ENCODE measurements at regions not wholly inside any gene's neighbourhood (a gene's known extent, or its start where the extent isn't known, plus 50 kb on each side); places are given as distances from the start of the nearest gene placed in this dataset.
"Not testable (repeated sequence)": the region's sequence is repeated elsewhere in the genome, so short reads cannot be mapped to it uniquely, and the experiment has no call there.

DNA sequence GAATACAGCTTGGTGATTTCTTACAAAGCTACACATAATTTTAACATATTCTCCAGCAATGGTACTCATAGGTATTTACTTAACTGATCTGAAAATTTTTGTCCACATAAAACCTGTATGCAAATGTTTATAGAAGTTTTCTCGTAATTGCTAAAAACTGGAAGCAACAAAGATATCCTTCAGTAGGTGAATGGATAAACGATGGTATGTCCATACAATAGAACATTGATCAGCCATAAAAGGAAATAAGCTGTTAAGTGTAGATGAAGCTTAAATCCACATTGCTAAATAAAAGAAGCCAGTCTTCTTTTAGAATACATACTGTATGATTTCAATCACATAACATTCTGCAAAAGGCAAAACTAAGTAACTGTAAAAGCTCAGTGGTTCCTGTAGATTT is 224.8 kb upstream of the DPYD start:
- no peak for DNase-seq (ENCODE audit: extremely low read depth in 1 of 2, low read depth in 1 of 2)

DNA sequence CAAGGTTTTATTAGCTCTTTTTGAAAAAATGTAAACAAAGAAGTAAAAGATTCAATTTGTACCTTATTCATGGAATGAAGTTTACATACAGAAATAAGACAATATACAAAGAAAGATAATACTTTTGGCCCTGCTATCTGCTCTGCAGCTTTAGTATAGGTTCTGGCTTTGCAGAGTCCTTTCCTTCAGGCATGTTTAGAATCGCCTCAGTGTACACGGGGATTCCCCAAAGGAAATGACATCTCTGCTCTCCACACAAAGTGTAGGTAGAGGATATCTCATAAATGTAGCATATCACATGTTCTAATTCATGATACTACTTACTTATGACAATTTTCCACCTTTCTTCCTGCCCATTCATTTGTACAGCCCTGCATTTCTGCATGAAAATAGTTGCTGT is 222.6 kb upstream of the DPYD start:
- DNase-seq (ENCODE audit: extremely low read depth in 1 of 2, low read depth in 1 of 2): no peak

DNA sequence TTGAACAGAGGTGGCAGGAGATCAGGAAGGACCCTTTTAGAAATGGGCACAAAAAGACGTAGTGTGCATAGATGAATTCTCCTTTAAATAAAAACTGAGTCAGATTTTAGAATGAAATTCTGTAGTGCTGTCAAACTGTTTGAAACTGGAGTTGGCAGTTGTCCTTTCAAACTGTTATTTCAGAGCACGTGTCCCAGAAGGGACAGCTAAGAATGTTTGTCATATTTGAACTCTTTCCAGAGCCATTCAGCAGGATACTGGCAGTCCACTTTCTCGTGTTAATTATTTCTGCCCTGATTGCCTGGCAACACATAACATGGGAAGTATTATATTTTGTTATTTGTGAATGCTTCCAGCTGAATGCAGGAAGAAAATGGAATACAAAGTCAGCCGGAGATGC is 212.3 kb upstream of the DPYD start:
- no peak for DNase-seq (ENCODE audit: extremely low read depth in 1 of 2, low read depth in 1 of 2)

DNA sequence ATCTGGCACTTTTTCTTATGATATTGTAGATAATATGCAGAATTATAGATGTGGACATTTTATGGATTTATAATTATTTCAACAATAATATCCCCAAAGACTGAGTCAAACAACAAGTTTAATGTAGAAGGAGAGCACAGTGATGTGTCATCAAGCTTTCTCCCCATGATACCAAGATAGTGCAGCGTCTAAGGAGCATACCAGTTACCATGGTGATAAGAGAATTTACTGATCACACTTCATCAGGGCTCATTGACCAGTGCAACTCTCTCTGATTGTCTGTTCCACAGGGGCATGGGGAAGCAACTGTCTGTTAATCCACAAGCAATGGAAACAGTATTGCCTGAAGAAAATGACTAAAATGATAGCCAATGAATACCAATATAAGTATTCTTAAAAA is 209.6 kb upstream of the DPYD start:
- no peak for DNase-seq (ENCODE audit: extremely low read depth in 1 of 2, low read depth in 1 of 2)

DNA sequence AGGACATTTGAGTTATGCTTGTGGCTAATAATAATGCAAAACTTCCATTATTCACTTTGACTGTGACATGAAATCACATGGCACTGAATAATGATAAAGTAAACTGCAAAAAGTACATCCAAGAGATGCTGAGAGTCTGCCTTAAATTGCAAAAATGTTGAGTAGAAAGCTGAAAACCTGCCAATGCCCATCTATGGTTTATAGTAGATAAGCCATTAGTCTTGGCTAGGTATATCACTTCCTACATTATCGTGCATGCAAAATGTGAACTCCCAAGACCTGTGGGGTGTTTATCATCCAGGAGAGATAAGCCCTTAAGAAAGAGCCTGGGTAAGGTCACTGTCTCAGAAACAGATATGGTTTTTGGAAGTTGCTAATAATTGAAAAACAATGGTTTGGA is 208.7 kb upstream of the DPYD start:
- no peak for DNase-seq (ENCODE audit: extremely low read depth in 1 of 2, low read depth in 1 of 2)

DNA sequence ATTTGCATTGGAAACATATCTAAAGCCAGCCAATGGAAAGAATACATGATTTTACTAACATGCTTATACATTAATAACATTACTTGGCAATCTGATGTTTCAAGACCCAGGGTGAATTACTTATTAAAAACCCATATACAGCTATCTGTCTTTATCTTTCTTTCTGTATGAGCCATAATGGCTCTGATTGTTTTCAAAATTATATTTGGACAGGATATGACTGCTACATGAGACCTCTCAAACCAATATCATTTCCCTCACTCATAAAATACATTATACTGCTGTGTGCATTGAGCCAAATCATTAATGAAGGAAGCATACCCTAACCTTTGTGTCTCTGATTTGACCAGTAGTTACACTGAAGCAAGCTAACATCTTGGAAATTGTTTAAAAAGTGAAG is 205.9 kb upstream of the DPYD start:
- DNase-seq (ENCODE audit: extremely low read depth in 1 of 2, low read depth in 1 of 2): no peak

DNA sequence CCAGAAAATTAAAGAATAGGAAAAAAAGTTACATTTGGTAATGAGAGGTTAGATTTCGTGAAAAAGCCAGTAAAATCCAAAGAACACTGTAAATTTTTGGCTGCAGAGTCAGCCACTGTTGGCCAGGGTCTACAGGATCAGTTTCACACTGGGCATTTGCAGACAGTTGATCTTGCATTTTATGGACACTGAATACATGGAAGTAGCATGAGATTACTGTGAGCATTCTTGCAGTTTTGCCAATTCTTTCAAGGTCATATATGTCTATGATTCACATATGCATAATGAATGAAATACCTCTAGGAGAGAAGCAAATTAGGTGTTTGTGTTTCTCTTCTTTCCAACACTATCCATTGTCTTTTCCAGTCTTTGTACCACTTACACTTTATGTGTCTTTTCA is 200.8 kb upstream of the DPYD start:
- DNase-seq (ENCODE audit: extremely low read depth in 1 of 2, low read depth in 1 of 2): no peak

DNA sequence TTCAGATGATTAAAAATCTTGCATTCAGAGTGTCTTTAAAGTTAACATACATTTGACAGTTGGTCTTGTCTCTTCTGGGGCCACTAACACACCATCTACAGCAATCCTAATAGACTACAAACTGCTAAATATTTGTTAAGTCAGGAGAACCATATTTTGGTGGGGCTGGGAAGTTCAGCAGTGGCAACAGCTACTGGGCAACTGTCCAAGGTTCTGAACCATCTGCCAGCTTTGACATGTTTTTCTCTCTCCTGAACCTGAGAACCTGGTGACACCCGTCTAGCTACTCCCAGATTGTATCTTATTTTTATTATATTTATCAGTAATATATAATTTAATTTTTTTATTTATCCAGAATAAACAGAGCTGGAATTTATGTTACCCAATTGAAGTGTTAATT is 199.0 kb upstream of the DPYD start:
- DNase-seq (ENCODE audit: extremely low read depth in 1 of 2, low read depth in 1 of 2): no peak

DNA sequence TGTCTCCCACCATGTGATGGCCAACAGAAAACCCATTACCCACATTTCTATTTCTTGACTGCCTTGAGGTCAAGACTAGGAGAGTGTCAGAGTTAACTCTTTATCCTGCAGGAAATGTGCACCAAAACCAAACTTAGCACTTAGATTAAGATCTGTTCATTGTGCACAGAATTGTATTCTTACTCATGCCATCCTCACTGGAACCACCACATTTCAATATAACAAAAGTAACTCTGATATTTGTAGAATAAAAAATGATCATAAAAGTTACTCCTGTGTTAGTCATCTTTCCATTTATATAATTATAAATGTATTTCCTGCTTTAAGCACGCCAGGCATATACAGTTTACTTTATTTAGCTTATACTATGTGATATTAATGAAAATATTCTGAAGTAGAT is 193.0 kb upstream of the DPYD start:
- no peak for DNase-seq (ENCODE audit: extremely low read depth in 1 of 2, low read depth in 1 of 2)

DNA sequence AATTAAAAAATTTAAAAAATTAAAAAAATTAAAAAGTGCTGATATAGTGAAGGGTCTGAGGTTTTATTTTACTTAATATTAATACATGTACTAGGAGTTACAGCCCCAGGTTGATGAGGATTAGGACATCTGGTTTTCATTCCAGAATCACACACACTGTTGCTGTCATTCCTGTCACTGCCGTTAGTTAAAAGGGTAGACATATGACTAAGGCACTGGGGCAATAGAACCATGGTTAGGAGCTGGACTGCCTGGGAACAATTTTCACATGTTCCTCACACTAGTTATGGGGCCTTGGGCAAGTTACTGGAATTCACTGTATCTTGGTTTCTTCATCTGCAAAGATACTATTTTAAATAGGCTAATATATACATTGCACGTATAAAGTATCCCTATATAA is 191.8 kb upstream of the DPYD start:
- no peak for DNase-seq (ENCODE audit: extremely low read depth in 1 of 2, low read depth in 1 of 2)

DNA sequence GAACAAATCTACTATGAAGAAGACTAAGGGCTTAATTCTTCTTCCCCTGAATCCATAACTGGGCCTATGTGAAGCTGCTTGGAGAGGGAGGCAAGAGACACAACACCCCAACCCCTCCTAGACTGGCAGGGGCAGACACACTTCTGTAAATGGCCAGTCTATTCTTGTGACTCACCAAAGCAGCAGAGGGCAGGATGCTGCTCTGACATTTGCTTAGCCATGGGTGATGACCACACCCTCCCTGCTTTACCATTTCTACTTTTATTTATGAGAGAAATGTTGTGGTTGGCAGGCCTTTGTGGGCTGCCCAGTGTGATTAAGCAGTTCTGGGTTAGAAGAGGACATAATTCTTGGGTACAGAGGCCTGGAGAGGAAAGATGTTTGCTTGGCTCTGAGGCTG is 189.8 kb upstream of the DPYD start:
- no peak for DNase-seq (ENCODE audit: extremely low read depth in 1 of 2, low read depth in 1 of 2)

DNA sequence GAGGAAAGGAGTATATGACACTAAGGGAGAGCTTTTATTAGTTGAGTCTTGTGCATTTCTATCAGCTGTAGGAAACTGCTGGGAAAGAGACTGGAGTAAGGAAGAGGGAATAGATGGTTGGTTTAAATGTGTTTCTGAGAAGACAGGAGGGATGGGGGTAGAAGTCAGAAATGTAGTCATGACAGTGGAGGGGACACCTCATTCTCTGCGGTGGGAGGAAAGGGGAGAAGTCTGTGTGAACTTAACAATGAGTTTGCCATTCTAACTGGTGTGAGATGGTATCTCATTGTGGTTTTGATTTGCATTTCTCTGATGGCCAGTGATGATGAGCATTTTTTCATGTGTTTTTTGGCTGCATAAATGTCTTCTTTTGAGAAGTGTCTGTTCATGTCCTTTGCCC is 187.5 kb upstream of the DPYD start:
- DNase-seq (ENCODE audit: extremely low read depth in 1 of 2, low read depth in 1 of 2): not testable (repeated sequence)

DNA sequence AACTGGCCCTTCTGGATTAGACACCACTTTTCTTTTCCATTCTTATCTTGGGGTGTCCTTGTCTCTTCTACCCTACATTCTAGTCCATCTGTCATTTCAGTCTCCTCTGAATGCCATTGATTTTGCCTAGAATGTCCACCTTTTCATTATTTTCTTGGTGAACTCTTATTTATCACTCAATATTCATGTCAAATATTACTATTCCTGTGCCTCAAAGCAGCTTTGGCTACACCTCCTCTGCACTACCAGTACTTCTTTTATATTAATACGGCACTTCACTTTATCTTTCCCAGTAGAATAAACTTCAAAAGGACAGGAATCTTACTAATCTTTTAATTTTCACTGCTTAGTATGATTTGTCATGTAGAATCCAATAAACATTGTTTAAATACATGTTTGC is 186.4 kb upstream of the DPYD start:
- no peak for DNase-seq (ENCODE audit: extremely low read depth in 1 of 2, low read depth in 1 of 2)

DNA sequence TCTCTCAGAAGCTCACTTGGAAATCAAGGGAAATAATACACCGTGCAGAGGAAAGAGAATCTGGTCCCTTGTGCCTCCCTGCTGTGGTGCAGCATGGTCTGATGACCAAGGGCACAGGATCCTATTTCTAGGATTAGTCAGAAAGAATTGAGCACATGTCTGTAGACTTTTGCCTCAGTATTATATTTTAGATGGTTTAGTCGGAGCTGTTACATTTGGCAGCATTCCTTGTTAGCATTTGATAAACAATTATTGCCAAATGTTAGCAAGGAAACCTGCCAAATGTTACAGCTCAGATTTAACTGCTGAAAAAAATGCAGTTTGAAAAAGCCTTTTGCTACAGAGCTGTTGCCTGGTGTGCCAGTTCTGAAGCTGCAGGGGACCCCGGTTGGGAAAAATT is 183.5 kb upstream of the DPYD start:
- DNase-seq (ENCODE audit: extremely low read depth in 1 of 2, low read depth in 1 of 2): no peak

DNA sequence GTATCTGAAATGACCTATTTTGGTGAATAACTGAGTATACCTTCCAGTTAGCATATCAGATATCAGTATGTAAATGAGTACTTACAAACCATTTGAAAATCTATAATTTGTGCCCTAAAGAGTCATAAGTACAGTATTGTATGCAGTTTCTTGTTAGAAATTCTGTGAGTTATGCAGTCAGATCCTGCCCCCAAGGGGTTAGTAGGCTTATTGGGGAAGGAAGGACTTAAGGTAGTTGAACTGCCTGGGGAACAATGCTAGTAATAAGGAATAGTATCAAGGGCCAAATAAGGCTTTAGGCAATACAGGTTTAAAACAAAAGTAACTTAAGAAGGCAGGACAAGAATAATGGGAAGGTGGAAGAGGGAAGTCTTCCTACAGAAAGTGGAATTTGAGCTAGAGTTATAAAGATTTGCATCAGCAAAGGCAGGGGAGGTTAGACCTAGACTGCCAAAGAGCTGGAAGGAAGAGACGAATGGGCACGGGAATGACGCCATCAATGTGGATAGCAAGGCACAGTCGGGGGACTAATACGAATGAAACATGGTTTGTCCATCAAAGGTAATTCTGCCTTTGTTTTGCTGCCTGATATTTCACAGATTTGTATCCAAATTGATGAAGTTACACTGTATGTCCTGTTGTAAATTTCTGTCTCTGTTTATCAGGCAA is 182.9 kb upstream of the DPYD start:
- no peak for DNase-seq (ENCODE audit: extremely low read depth in 1 of 2, low read depth in 1 of 2)

DNA sequence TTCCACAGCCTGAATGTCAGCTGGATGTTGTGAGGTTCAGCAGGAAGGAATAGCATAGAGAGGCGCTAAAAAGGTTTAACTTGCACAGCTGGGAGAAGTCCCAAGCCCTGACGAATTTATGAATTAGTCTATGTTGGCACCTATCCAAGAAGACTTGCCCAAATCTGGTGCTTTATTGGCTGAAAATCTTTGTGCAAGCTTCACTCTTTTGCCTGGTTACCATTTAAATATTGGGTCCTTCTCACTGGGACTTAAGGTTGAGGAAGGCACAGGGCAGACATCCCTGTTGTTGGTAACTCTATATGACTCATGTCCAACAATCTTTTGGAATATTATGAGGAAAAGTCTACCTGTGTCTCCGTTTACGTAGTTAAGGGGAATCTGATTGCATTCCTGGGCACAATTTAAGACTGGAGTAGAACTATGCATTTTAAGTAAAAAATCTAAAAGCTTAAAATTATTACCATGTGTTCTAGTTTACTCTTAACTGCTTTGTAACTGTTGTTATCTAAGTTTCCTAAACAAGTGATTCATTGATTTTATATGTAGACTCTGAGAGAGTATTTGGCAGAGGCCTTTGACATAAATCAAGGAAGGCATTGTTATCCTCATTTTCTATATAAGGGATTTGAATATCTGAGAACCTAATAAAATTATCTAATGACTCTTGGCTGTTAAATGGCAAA is 181.7 kb upstream of the DPYD start:
- no peak for DNase-seq (ENCODE audit: extremely low read depth in 1 of 2, low read depth in 1 of 2)

DNA sequence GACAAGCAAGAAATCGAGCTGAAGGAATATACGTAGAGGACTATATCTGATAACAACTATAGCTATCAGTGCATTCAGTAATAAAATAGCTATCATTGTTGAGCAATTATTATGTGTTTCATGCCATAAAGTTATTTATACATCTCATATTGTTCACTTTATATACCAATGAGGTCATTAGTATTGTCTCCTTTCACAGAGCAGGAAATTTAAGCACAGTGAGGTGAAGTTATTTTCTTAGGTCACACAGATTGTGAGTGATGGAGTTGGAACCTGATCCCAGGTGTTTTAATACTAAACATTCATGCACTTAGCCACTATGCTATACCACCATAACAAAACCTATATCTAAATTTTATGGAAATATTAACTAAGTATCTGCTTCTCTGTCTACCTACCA is 180.5 kb upstream of the DPYD start:
- DNase-seq (ENCODE audit: extremely low read depth in 1 of 2, low read depth in 1 of 2): no peak

DNA sequence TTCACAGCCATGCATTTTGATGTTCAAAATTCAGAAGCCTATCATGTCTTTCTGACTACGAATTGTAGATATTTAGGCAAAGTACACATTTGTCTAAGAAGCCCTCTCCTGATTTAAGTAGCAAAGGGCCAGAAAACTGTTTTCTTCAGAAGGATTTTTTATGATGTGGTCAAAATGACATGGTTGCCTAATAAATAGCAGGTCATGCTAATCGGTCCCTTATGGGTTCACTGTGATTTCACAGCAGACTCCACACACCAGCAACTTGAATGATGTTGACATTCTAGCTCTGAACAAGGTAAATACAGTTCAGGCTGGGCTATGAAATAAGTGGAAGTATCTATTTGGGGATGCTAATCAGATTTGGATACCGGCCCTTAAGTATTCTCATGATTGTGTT is 178.7 kb upstream of the DPYD start:
- no peak for DNase-seq (ENCODE audit: extremely low read depth in 1 of 2, low read depth in 1 of 2)

DNA sequence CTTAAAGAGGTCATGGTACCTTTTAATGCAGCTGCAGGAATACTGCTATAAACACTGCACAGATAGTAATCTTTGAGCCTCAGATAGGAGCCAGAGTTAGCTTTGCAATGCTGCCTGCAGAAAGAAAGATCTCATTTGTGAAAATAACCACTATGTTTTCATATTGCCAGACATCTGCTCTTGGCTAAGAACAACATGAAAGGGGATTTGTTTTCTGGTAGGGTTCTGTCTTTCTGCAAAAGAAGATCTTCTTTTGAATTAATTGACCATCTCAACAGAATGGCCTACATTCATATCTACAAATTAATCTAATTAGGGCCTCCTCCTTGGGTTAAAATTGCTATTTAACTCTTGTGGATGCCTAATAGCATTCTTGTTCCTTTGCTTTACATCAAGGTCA is 177.6 kb upstream of the DPYD start:
- no peak for DNase-seq (ENCODE audit: extremely low read depth in 1 of 2, low read depth in 1 of 2)

DNA sequence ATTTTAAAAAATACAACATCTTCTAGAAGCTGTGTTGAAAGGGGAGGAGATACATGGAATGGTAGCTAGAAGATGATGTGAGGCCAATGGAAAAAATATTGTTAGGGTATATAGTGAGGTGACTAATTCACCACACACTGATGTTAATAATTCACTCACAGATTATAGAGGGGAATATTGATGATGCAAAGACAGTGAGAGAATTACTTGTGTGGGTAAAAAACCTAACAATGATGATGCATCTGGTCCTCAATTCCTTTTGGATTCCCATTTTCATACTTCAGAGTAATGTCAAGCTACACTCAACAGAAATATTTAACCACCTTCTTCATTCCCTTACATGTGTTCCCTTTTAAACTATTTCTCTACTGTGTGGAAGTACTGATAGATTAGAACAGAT is 169.5 kb upstream of the DPYD start:
- DNase-seq (ENCODE audit: extremely low read depth in 1 of 2, low read depth in 1 of 2): no peak

DNA sequence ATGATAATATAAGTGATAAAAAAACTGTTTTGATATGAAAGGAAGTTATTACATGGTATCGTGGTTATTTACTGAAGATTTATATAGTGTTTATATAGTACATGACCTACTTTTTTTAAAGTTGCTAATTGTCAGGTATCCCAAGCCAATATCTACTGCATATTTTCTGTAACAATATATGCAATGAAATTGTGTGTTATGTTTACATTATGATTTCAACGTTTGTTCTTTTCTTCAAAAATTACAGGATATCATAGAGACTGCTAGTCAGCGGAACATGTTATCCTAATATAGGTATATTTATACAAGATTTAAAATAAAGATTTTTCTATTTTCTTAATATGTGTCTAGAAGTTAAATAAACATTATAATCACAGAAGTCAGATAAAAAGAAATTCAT is 167.5 kb upstream of the DPYD start:
- DNase-seq (ENCODE audit: extremely low read depth in 1 of 2, low read depth in 1 of 2): no peak

DNA sequence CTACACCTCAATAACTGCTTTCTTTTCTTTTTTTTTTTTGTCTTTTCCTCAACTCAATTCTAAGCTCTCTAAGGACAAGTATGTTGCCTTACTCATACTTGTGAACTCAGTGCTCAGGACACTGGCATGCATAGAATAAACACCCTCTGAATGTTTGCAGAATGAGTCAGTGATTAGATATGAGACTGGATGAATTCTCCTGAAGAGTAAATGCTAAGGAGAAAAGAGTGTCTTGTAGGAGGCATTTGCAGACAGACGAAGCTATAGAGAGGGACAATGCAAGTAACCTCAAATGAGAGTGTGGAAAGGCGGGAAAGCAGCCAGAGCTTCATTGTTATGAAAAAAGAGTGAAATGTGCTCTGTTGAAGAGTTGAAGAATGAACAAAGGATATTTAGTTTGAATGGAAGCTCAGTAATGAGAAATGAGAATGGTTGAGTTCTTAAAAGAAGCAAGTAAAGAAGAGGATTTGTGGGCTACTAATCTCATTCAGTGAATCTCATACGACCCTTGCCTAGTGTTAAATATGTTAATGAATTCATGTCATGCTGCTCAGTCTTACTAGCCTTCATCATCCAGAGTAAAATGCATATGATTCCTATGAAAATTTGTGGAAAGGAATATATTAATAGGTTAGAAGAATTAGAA is 166.1 kb upstream of the DPYD start:
- no peak for DNase-seq (ENCODE audit: extremely low read depth in 1 of 2, low read depth in 1 of 2)

DNA sequence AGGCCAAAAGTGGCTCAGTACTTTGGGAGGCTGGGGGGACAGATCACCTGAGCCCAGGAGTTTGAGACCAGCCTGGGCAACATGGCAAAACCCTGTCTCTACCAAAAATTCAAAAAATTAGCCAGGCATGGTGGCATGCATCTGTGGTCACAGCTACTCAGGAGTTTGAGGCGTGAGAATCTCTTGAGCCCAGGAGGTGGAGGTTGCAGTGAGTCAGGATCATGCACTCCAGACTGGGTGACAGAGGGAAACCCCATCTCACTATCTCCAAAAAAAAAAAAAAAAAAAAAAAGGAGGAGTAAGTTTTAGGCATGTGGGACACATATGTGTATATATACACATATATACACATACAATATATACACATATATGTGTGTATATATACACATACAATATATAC is 165.3 kb upstream of the DPYD start:
- DNase-seq (ENCODE audit: extremely low read depth in 1 of 2, low read depth in 1 of 2): no peak

All from activated CD8-positive, alpha-beta memory T cell treated with anti-CD3 and anti-CD28 coated beads for 1 hour (primary cell).